ENCODE measurements at regions not wholly inside any gene's neighbourhood (a gene's known extent, or its start where the extent isn't known, plus 50 kb on each side); places are given as distances from the start of the nearest gene placed in this dataset.
A peak's percentile ranks its signal among the peaks of the same experiment; 100 is the strongest.

DNA sequence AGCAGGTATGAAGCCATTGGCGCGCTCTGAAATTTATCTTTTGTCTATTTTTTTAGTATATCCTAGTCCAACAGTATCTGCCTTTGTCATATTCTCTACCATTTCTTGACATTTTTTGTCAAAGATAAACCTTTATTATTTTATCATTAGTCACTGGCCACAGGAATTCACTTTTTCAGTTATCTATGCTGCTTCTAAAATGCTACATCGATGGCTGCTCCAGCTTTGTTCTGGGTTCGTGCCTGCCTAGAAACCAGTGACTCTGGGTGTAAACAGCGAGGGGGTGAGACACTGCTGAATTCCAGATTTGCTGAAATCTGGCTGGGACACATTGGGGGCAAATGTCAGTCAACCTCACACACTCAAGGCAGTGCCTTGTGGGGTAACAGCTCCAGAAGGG is 193.4 kb downstream of the CDC5L start:
- Mint-ChIP-seq H3K27ac (no peak overlapping the region), H3K4me3 (no peak overlapping the region), H3K9me3 (peaks cover 7% of the 10 kb centered on the region), H3K4me1 (no peaks in the 10 kb centered on the region), H3K36me3 (ENCODE audit: low read depth) (no peaks in the 10 kb centered on the region), H3K27me3 (peaks cover 14% of the 10 kb centered on the region)
- intact Hi-C loops (cut with micrococcal nuclease): no loop called here
- no peak for DNase-seq

- no peak for DNase-seq
- Mint-ChIP-seq H3K4me3 (no peak overlapping the region), H3K9me3 (peaks cover 7% of the 10 kb centered on the region), H3K36me3 (ENCODE audit: low read depth) (no peaks in the 10 kb centered on the region), H3K27me3 (peaks cover 18% of the 10 kb centered on the region), H3K27ac (no peak overlapping the region), H3K4me1 (no peaks in the 10 kb centered on the region)
- intact Hi-C loops (cut with micrococcal nuclease): no loop called here
Observed at GRCh38 chr6:44582930-44583329, 195.4 kb downstream of the CDC5L start.

DNA sequence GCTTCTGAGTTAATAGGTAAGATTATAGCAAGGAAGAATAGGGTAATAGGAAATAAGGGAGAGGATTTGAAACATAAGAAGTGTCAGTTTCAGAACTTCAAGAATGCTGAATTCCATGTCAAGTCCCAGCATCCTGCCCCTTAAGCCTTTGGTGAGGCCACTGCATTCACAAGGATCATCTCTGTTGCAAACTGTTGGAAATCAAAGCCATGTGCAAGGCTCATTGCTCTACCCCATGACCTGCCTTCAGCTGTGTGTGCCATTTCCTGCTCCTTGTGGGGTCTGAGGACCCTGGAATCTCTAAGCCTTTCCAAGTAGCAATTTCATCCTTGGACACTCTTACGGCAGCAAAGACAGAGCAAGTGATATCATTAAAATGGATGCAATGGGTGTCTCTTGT is 203.0 kb downstream of the CDC5L start:
- intact Hi-C loops (cut with micrococcal nuclease): loop anchor here (5.0 to 10.0 kb wide), 2 partner anchors 116 to 1122 kb away; no protein-coding TSS in a partner anchor
- Mint-ChIP-seq H3K27ac (no peak overlapping the region), H3K27me3 (peaks cover 11% of the 10 kb centered on the region), H3K9me3 (no peaks in the 10 kb centered on the region), H3K4me3 (no peak overlapping the region), H3K4me1 (no peaks in the 10 kb centered on the region), H3K36me3 (ENCODE audit: low read depth) (no peaks in the 10 kb centered on the region)
- no peak for DNase-seq

GRCh38 chr6:44593539-44593944 is 206.0 kb downstream of the CDC5L start:
- Mint-ChIP-seq H3K4me1 (no peaks in the 10 kb centered on the region), H3K27ac (no peak overlapping the region), H3K36me3 (ENCODE audit: low read depth) (no peaks in the 10 kb centered on the region), H3K27me3 (peaks cover 13% of the 10 kb centered on the region), H3K9me3 (no peaks in the 10 kb centered on the region), H3K4me3 (no peak overlapping the region)
- intact Hi-C loops (cut with micrococcal nuclease): loop anchor here (5.0 to 10.0 kb wide), 2 partner anchors 119 to 1119 kb away; no protein-coding TSS in a partner anchor
- DNase-seq: peak; percentile 85

- peaks cover 10% of the 10 kb centered on the region for H3K27me3 Mint-ChIP-seq
- H3K4me3 Mint-ChIP-seq: no peak overlapping the region
- DNase-seq: no peak
- no peaks in the 10 kb centered on the region for H3K36me3 Mint-ChIP-seq (ENCODE audit: low read depth)
- H3K9me3 Mint-ChIP-seq: no peaks in the 10 kb centered on the region
- intact Hi-C loops (cut with micrococcal nuclease): loop anchor here (1.0 to 10.0 kb wide), 4 partner anchors 120 to 1328 kb away; no protein-coding TSS in a partner anchor
- no peak overlapping the region for H3K27ac Mint-ChIP-seq
- H3K4me1 Mint-ChIP-seq: no peaks in the 10 kb centered on the region
Observed at GRCh38 chr6:44594481-44594880, 207.0 kb downstream of the CDC5L start.

DNA sequence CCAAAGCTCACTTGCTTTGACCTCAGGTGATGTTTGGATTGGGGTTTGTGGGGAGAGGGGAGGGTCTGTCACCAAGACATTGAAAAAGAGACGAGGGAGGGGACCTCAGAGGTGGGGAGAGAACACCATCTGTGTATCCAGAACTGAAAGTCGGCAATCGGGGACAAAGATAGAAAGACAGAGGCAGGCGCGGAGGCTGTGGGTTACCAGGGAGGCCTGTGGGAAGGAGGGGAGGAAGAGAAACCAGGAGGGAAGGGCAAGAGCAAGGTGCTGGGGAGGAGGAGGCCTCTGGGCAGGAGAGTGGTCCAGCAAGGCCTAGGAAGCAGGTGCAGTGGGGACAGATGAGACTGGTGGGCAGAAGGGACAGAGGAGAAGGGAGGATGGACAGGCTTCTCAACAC is 211.2 kb downstream of the CDC5L start:
- Mint-ChIP-seq H3K4me3 (no peak overlapping the region), H3K36me3 (ENCODE audit: low read depth) (no peaks in the 10 kb centered on the region), H3K27ac (no peak overlapping the region), H3K9me3 (no peaks in the 10 kb centered on the region), H3K4me1 (no peaks in the 10 kb centered on the region), H3K27me3 (peaks cover 10% of the 10 kb centered on the region)
- DNase-seq: no peak
- intact Hi-C loops (cut with micrococcal nuclease): loop anchor here (10.0 kb wide), 1 partner anchor 124 kb away; no protein-coding TSS in a partner anchor

DNA sequence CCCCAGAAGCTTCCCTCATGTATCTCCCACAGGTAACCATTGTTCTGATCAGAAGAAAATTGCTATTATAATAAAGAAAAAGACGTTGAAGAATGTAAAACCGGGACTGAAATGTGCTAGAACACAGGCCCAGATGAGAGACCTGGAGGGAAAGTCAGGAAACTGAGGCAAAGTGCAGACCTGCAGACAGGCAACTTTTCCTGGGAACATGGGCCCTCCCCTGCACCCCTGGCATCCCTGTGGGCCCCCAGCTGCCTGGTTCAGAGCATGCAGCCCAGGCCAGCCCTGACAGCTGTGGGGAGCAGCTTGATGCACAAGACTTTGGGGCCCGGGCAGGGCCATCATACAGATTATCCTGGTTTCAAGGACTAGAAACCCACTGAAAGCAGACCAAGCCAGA is 212.2 kb downstream of the CDC5L start:
- intact Hi-C loops (cut with micrococcal nuclease): loop anchor here (10.0 kb wide), 1 partner anchor 125 kb away; no protein-coding TSS in a partner anchor
- H3K27ac Mint-ChIP-seq: no peak overlapping the region
- no peaks in the 10 kb centered on the region for H3K9me3 Mint-ChIP-seq
- no peaks in the 10 kb centered on the region for H3K4me1 Mint-ChIP-seq
- DNase-seq: no peak
- H3K27me3 Mint-ChIP-seq: peaks cover 10% of the 10 kb centered on the region
- H3K4me3 Mint-ChIP-seq: no peak overlapping the region
- H3K36me3 Mint-ChIP-seq (ENCODE audit: low read depth): no peaks in the 10 kb centered on the region

- Mint-ChIP-seq H3K36me3 (ENCODE audit: low read depth) (no peaks in the 10 kb centered on the region), H3K27ac (no peak overlapping the region), H3K27me3 (peaks cover 2% of the 10 kb centered on the region), H3K4me3 (no peak overlapping the region), H3K9me3 (no peaks in the 10 kb centered on the region), H3K4me1 (no peaks in the 10 kb centered on the region)
- intact Hi-C loops (cut with micrococcal nuclease): no loop called here
- DNase-seq: no peak
Observed at GRCh38 chr6:44603044-44603686, 215.7 kb downstream of the CDC5L start.

DNA sequence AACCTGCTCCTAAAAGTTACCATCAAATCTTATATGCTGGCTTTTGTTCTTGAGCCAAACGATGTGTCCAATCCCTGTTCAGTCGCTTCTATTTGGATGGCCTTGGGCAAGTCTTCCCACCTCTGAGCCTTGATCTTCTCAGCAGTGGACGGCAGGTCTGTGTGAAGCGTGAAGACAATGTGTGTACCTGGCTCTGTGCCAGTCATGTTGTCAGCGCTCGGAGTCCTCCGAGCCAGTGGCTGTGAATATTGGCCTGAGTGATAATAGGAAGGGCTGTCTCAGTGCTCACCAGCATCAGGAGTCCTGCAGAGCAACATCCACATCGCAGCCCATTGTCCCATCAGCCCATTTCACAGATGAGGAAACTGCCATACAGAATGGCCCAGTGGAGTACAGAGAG is 219.0 kb downstream of the CDC5L start:
- Mint-ChIP-seq H3K27ac (no peak overlapping the region), H3K27me3 (peaks cover 1% of the 10 kb centered on the region), H3K9me3 (no peaks in the 10 kb centered on the region), H3K36me3 (ENCODE audit: low read depth) (no peaks in the 10 kb centered on the region), H3K4me1 (no peaks in the 10 kb centered on the region), H3K4me3 (no peak overlapping the region)
- DNase-seq: no peak
- intact Hi-C loops (cut with micrococcal nuclease): no loop called here

DNA sequence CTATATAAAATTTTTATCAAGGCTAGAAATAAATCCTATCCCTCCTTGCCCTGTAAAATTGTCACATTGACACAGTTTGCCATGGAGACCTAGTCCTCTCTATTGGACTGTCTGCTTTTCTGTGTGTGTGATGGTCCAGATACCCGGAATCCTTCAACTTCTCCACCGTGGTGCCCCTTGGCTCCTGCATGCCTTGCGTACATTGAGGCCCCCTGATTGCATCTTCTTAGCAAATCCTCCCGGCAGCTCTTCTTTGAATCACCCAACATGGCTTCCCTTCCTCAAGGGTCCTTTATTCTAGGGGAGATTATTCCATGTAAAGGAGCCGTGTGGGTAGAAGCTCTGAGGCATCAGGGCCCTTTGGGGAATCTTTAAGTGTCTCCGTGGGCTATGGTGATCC is 219.5 kb downstream of the CDC5L start:
- H3K4me1 Mint-ChIP-seq: no peaks in the 10 kb centered on the region
- no peak for DNase-seq
- intact Hi-C loops (cut with micrococcal nuclease): no loop called here
- H3K4me3 Mint-ChIP-seq: no peak overlapping the region
- H3K36me3 Mint-ChIP-seq (ENCODE audit: low read depth): no peaks in the 10 kb centered on the region
- H3K9me3 Mint-ChIP-seq: no peaks in the 10 kb centered on the region
- peaks cover 1% of the 10 kb centered on the region for H3K27me3 Mint-ChIP-seq
- H3K27ac Mint-ChIP-seq: no peak overlapping the region

DNA sequence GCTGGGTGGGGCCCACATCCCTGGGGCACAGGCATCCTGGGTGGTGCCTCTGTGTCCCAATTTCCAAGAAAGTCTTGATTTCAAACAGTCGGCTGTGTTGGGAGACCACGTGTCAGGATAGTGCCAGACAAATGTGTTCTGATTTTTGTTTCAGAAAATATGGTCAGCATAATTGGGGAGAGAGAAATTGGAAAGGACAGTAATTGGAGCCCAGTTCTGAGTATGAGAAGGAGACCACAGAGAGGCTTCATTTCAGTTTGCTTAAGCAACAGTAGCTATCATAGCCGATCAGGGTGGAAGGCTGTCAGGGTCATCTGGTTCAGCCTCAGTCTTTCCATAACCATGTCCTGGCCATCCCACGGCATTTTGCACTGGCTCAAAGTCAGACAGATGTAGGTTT is 220.7 kb downstream of the CDC5L start:
- DNase-seq: no peak
- no peak overlapping the region for H3K27ac Mint-ChIP-seq
- H3K4me3 Mint-ChIP-seq: no peak overlapping the region
- H3K9me3 Mint-ChIP-seq: no peaks in the 10 kb centered on the region
- intact Hi-C loops (cut with micrococcal nuclease): no loop called here
- no peaks in the 10 kb centered on the region for H3K36me3 Mint-ChIP-seq (ENCODE audit: low read depth)
- peaks cover 1% of the 10 kb centered on the region for H3K27me3 Mint-ChIP-seq
- H3K4me1 Mint-ChIP-seq: no peaks in the 10 kb centered on the region

GRCh38 chr6:44609051-44609612 is 221.6 kb downstream of the CDC5L start:
- Mint-ChIP-seq H3K36me3 (ENCODE audit: low read depth) (no peaks in the 10 kb centered on the region), H3K4me3 (no peak overlapping the region), H3K4me1 (no peaks in the 10 kb centered on the region), H3K27me3 (peaks cover 1% of the 10 kb centered on the region), H3K9me3 (no peaks in the 10 kb centered on the region), H3K27ac (no peak overlapping the region)
- intact Hi-C loops (cut with micrococcal nuclease): no loop called here
- no peak for DNase-seq

DNA sequence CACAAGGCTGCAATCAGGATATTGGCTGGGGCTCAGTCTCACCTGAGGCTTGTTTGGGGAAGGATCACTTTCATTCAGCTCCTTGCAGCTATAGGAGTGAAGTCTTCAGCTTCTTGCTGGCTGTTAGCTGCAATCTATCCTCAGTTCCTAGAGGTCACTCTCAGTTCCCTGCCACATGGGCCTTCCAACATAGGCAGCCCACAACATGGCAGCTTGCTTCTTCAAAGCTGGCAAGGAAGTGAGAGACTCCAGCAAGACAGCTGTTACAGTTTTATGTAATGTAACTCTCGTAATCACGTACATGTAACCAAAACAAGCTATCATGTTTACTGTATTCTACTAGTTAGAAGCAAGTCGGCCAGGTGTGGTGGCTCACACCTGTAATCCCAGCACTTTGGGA is 226.9 kb downstream of the CDC5L start:
- intact Hi-C loops (cut with micrococcal nuclease): no loop called here
- no peaks in the 10 kb centered on the region for H3K4me1 Mint-ChIP-seq
- DNase-seq: no peak
- no peaks in the 10 kb centered on the region for H3K27me3 Mint-ChIP-seq
- no peaks in the 10 kb centered on the region for H3K36me3 Mint-ChIP-seq (ENCODE audit: low read depth)
- no peak overlapping the region for H3K27ac Mint-ChIP-seq
- no peak overlapping the region for H3K4me3 Mint-ChIP-seq
- H3K9me3 Mint-ChIP-seq: no peaks in the 10 kb centered on the region

- Mint-ChIP-seq H3K27me3 (no peaks in the 10 kb centered on the region), H3K4me1 (no peaks in the 10 kb centered on the region), H3K27ac (no peak overlapping the region), H3K9me3 (no peaks in the 10 kb centered on the region), H3K36me3 (ENCODE audit: low read depth) (no peaks in the 10 kb centered on the region), H3K4me3 (no peak overlapping the region)
- DNase-seq: no peak
- intact Hi-C loops (cut with micrococcal nuclease): no loop called here
Observed at GRCh38 chr6:44615621-44616020, 228.1 kb downstream of the CDC5L start.

DNA sequence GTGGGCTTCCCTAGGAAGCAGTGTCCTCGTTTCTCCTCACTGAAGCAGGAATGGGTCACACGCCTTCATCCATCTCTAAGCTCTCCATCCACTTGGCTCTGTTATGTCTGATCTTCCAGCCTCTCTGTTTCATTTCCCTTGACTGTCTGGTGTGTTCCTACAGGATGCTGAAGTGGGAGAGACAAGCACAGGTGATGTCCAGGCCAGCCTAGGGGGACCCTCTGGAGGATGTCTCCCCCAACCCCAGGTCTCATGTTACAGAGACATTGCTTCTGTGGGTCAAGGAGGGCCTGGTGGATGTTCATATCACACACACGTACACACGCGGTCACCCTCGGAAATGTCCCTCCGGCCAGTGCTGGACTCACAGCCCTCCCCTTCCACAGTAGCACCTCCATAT is 229.9 kb downstream of the CDC5L start:
- Mint-ChIP-seq H3K4me1 (no peaks in the 10 kb centered on the region), H3K4me3 (no peak overlapping the region), H3K9me3 (no peaks in the 10 kb centered on the region), H3K27me3 (peaks cover 5% of the 10 kb centered on the region), H3K36me3 (ENCODE audit: low read depth) (no peaks in the 10 kb centered on the region), H3K27ac (no peak overlapping the region)
- intact Hi-C loops (cut with micrococcal nuclease): no loop called here
- no peak for DNase-seq
